Activated CD8-positive, alpha-beta T cell treated with anti-CD3 and anti-CD28 coated beads for 36 hours (primary cell): ENCODE measurements at regions not wholly inside any gene's neighbourhood (a gene's known extent, or its start where the extent isn't known, plus 50 kb on each side); places are given as distances from the start of the nearest gene placed in this dataset.

Experiments
- ATAC-seq: fragments of 200-7000 bp; cut with Tn5 transposase; one replicate; pipeline ENCODE4 v1.10.0; 2021; ENCODE audit warnings: mild to moderate bottlenecking, moderate library complexity
- CTCF ChIA-PET: fragments of 350-600 bp; sonication (Branson Sonifier 250); formaldehyde crosslinking; loops from one replicate; lab custom pipeline; 2021; ENCODE audit warnings: antibody characterized with exemption; lab: Charles Lee
- POLR2A ChIA-PET: fragments of 350-600 bp; sonication (Branson Sonifier 250); formaldehyde crosslinking; loops from one replicate; lab custom pipeline; 2021; ENCODE audit warnings: antibody characterized with exemption; lab: Charles Lee
- DNase-seq: peaks from one replicate; pipeline ENCODE4 v3.0.0-alpha.2; 2020
- H3K27ac Mint-ChIP-seq: one replicate; pipeline ENCODE4 v1.8.0; 2021; ENCODE audit warnings: mild to moderate bottlenecking, mixed read lengths
- H3K27me3 Mint-ChIP-seq: one replicate; pipeline ENCODE4 v1.8.0; 2021; ENCODE audit warnings: mixed read lengths
- H3K36me3 Mint-ChIP-seq: one replicate; pipeline ENCODE4 v1.8.0; 2021; ENCODE audit warnings: low read depth, mixed read lengths
- H3K4me1 Mint-ChIP-seq: one replicate; pipeline ENCODE4 v1.8.0; 2021; ENCODE audit warnings: low read depth, mixed read lengths
- H3K4me3 Mint-ChIP-seq: one replicate; pipeline ENCODE4 v1.8.0; 2021; ENCODE audit warnings: mild to moderate bottlenecking, moderate library complexity, mixed read lengths
- H3K9me3 Mint-ChIP-seq: one replicate; pipeline ENCODE4 v1.8.0; 2021; ENCODE audit warnings: mixed read lengths
- intact Hi-C: fragments of 100-400 bp; cut with micrococcal nuclease; formaldehyde crosslinking; loops from one replicate; pipeline ENCODE4 v1.10.0; 2022
- TF ChIP-seq, protein P1 (sequence below): fragments of 200-600 bp; IDR thresholded peaks from one replicate; pipeline ENCODE4 v1.8.0; 2022; ENCODE audit warnings: antibody characterized with exemption, mild to moderate bottlenecking

DNA sequence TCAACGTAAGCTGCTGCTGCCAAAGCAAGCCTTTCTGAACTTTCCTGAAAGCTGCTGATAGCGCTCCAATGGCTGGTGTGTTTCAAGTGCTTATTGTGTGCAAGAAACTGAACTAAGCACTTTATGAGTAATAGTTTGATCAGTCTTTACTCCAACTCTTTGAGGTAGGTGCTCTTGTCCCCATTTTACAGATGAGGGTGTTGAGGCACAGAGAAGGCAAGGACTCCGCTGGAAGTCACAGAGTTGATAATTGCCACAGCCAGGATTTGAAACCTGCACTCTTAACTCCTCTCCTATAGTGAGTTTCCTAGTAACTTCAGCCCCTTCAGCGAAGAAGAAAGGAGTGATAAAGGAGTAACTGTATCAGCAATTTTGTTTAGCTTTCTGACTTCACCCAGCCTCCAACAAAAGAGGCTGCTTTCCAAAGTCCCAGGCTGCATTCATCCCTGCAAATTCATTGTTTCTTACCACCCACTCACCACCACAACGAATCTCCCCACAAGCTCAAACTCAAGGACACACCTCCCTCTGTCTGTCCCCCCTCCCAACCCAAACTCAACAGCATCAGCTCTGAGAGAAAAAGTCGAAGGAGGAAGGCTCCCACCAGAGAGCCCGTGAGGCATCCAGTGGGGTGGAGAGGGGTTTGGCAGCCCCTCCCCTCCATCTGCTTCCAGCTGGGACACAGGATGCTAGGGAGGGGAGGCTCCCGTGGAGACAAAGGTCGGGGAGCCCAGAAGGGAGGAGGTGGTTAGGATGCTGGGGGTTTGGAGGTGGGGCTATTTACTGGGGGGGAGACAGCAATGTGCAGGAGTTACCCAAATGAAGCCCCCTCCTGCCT is 139.6 kb downstream of the NAV1 start:
- intact Hi-C loops: no loop called here
- TF ChIP-seq, protein P1, sequence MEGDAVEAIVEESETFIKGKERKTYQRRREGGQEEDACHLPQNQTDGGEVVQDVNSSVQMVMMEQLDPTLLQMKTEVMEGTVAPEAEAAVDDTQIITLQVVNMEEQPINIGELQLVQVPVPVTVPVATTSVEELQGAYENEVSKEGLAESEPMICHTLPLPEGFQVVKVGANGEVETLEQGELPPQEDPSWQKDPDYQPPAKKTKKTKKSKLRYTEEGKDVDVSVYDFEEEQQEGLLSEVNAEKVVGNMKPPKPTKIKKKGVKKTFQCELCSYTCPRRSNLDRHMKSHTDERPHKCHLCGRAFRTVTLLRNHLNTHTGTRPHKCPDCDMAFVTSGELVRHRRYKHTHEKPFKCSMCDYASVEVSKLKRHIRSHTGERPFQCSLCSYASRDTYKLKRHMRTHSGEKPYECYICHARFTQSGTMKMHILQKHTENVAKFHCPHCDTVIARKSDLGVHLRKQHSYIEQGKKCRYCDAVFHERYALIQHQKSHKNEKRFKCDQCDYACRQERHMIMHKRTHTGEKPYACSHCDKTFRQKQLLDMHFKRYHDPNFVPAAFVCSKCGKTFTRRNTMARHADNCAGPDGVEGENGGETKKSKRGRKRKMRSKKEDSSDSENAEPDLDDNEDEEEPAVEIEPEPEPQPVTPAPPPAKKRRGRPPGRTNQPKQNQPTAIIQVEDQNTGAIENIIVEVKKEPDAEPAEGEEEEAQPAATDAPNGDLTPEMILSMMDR: no peak
- H3K9me3 Mint-ChIP-seq: no peaks in the 10 kb centered on the region

DNA sequence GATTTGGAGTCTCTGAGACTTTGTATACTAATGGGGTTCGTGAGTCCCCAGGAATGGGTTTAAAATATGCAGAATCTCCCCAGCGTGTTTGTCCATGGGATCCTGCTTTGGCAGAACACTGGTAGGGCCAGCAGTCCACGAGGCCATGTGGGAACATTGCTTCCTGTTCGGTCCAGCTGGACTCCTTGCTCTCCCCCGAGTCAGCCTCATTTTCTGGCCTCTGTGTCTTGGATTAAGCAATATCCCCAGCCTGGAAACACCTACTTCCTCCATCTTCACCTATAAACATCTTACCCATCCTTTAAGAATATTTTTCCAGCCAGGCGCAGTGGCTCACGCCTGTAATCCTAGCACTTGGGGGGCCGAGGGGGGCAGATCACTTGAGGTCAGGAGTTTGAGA is 142.4 kb downstream of the NAV1 start:
- H3K27ac Mint-ChIP-seq: no peak overlapping the region
- DNase-seq (no peak), ATAC-seq (no peak)
- no peak overlapping the region for H3K4me3 Mint-ChIP-seq
- H3K36me3 Mint-ChIP-seq: no peaks in the 10 kb centered on the region
- intact Hi-C loops: no loop called here
- POLR2A ChIA-PET: interaction anchor here (0.8 kb wide), 1 partner anchor 16 kb away, joined by 4 read pairs; no protein-coding TSS in a partner anchor
- no peaks in the 10 kb centered on the region for H3K4me1 Mint-ChIP-seq
- TF ChIP-seq, protein P1: no peak
- CTCF ChIA-PET: interaction anchor here (0.7 to 1.2 kb wide), 2 partner anchors 122 to 762 kb away, joined by 3 to 4 read pairs; no protein-coding TSS in a partner anchor
- H3K9me3 Mint-ChIP-seq: no peaks in the 10 kb centered on the region
- H3K27me3 Mint-ChIP-seq: peaks cover 4% of the 10 kb centered on the region

More for the DNA sequence above, 139.6 kb downstream of the NAV1 start:
- Mint-ChIP-seq H3K27me3 (peaks cover 5% of the 10 kb centered on the region), H3K4me1 (no peaks in the 10 kb centered on the region), H3K27ac (no peak overlapping the region), H3K36me3 (no peaks in the 10 kb centered on the region), H3K4me3 (no peak overlapping the region)
- DNase-seq (no peak), ATAC-seq (no peak)
- ChIA-PET POLR2A (interaction anchor here (1.0 kb wide), 1 partner anchor 46 kb away, joined by 3 read pairs; no protein-coding TSS in a partner anchor), CTCF (interaction anchor here (1.2 to 1.7 kb wide), 3 partner anchors 25 to 119 kb away, joined by 3 to 4 read pairs (median 4); no protein-coding TSS in a partner anchor)

DNA sequence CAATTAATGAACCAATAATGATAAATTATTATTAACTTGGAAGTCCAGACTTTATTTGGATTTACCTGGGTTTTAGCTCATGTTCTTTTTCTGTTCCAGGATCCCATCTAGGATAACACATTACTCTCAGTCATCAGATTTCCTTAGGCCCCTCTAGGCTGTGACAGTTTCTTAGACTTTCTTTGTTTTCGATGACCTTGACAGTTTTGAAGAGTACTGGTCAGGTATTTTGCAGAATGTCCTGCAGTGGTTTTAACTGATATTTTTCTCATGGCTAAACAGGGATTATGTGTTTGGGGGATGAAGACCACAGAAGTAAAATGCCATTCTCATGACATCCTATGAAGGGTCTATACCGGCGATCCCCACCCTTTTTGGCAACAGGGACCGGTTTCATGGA is 144.0 kb downstream of the NAV1 start:
- ATAC-seq (no peak), DNase-seq (no peak)
- intact Hi-C loops: no loop called here
- TF ChIP-seq, protein P1: no peak
- Mint-ChIP-seq H3K4me3 (no peak overlapping the region), H3K9me3 (no peaks in the 10 kb centered on the region), H3K4me1 (no peaks in the 10 kb centered on the region), H3K27ac (no peak overlapping the region), H3K36me3 (no peaks in the 10 kb centered on the region), H3K27me3 (peaks cover 4% of the 10 kb centered on the region)
- CTCF ChIA-PET: no interaction called here
- POLR2A ChIA-PET: no interaction called here

DNA sequence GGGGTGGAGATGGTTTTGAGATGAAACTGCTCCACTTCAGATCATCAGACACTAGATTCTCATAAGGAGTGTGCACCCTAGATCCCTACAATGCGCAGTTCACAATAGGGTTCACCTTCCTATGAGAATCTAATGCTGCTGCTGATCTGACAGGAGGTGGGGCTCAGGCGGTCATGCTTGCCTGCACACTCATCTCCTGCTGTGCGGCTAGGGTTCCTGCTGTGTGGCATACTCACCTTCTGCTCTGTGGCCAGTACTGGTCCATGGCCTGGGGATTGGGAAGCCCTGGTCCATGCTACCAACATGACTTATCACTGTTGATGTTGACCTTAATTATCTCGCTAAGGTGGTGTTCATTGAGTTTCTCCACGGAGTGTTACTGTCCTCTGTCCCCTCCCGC is 144.5 kb downstream of the NAV1 start:
- TF ChIP-seq, protein P1: no peak
- H3K9me3 Mint-ChIP-seq: no peaks in the 10 kb centered on the region
- H3K4me1 Mint-ChIP-seq: no peaks in the 10 kb centered on the region
- POLR2A ChIA-PET: no interaction called here
- ATAC-seq: no peak
- no peak overlapping the region for H3K27ac Mint-ChIP-seq
- intact Hi-C loops: no loop called here
- CTCF ChIA-PET: no interaction called here
- peaks cover 4% of the 10 kb centered on the region for H3K27me3 Mint-ChIP-seq
- DNase-seq: no peak
- H3K4me3 Mint-ChIP-seq: no peak overlapping the region
- H3K36me3 Mint-ChIP-seq: no peaks in the 10 kb centered on the region

DNA sequence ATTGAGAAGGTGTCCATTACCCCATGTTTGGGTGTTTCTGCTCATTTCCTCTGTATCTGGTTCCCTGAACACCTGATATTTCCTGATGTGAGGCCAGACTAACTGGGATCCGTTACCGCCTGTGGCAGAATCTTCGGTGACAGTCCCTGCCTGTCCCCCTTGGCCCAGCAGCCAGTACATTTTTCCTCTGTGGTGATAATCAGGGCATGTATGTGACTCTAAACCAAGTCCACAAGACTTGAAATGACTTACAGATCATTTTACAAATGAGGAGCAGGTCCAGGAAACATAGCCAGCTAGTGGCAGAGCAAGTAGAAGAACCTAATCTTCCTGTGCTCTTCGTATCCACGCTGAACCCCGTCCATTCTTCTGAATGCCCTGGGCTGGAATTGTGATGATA is 143.5 kb upstream of the IPO9 start:
- ChIA-PET POLR2A (no interaction called here), CTCF (interaction anchor here (0.6 to 1.2 kb wide), 2 partner anchors 24 to 48 kb away, joined by 3 read pairs; no protein-coding TSS in a partner anchor)
- H3K27me3 Mint-ChIP-seq: peaks cover 4% of the 10 kb centered on the region
- no peaks in the 10 kb centered on the region for H3K36me3 Mint-ChIP-seq
- DNase-seq: no peak
- intact Hi-C loops: no loop called here
- TF ChIP-seq, protein P1: no peak
- no peaks in the 10 kb centered on the region for H3K4me1 Mint-ChIP-seq
- H3K4me3 Mint-ChIP-seq: no peak overlapping the region
- H3K9me3 Mint-ChIP-seq: peaks cover 2% of the 10 kb centered on the region
- ATAC-seq: no peak
- no peak overlapping the region for H3K27ac Mint-ChIP-seq
